Kidney (tissue), 13 donors: ENCODE measurements at regions not wholly inside any gene's neighbourhood (a gene's known extent, or its start where the extent isn't known, plus 50 kb on each side); places are given as distances from the start of the nearest gene placed in this dataset.

Source experiments
- DNase-seq, 5 donors: peaks; one replicate each; pipeline ENCODE4 v3.0.0-alpha.2; 2013 to 2020
- FAIRE-seq: peaks from 2 replicates; lab custom pipeline; 2012; peaks lifted over from hg19 to GRCh38; lab: Jason Lieb, UNC
- H3K27ac ChIP-seq, 2 donors: one replicate each; pipeline ENCODE4 v1.7.0; 2013; ENCODE audit warnings: low read depth in 2 of 2, low read length in 2 of 2, inconsistent platforms in 1 of 2
- H3K27me3 ChIP-seq: one replicate; pipeline ENCODE4 v1.7.1; 2013; ENCODE audit warnings: low read length, inconsistent platforms; ENCODE audit not compliant: control insufficient read depth, insufficient read depth
- H3K36me3 ChIP-seq, 3 donors: one replicate each; pipeline versions ENCODE4 v1.7.0 to v1.7.1; 2013; ENCODE audit warnings: low read length in 3 of 3, control low read depth in 1 of 3, inconsistent platforms in 1 of 3; ENCODE audit not compliant: insufficient read depth in 3 of 3, control insufficient read depth in 2 of 3
- H3K4me1 ChIP-seq, 3 donors: one replicate each; pipeline versions ENCODE4 v1.7.0 to v1.7.1; 2013; ENCODE audit warnings: low read length in 3 of 3, inconsistent platforms in 1 of 3, low read depth in 1 of 3; ENCODE audit not compliant: control insufficient read depth in 2 of 3, insufficient read depth in 2 of 3
- H3K4me3 ChIP-seq, 3 donors: one replicate each; pipeline versions ENCODE4 v1.7.0 to v1.8.1; 2013; ENCODE audit warnings: low read length in 3 of 3, control low read depth in 1 of 3, inconsistent platforms in 1 of 3
- H3K9ac ChIP-seq, 3 donors: one replicate each; pipeline versions ENCODE4 v1.7.0 to v1.7.1; 2013; ENCODE audit warnings: low read length in 3 of 3, control low read depth in 1 of 3, inconsistent platforms in 1 of 3
- H3K9me3 ChIP-seq, 3 donors: one replicate each; pipeline versions ENCODE4 v1.7.0 to v1.7.1; 2013; ENCODE audit warnings: low read length in 3 of 3, control low read depth in 1 of 3, inconsistent platforms in 1 of 3; ENCODE audit not compliant: control insufficient read depth in 2 of 3, insufficient read depth in 1 of 3
- intact Hi-C: fragments of 100-400 bp; cut with DNase I; formaldehyde crosslinking; loops from one replicate; pipeline ENCODE4 v1.11.1; 2022
- TF ChIP-seq, protein P1 (sequence below): IDR thresholded peaks from 3 replicates; pipeline ENCODE4 v1.5.1; 2012; ENCODE audit warnings: mild to moderate bottlenecking, moderate library complexity, borderline replicate concordance; ENCODE audit not compliant: insufficient read depth; ENCODE audit errors: extremely low read depth
- donor health status: control.
- donor health status: control.
- donor health status: control.
- donor health status: control.
- donor health status: control.
- donor health status: DM: yes; HTN: yes; CAD: no.
- donor health status: Normal renal cell carcinoma (clear cell type).

DNA sequence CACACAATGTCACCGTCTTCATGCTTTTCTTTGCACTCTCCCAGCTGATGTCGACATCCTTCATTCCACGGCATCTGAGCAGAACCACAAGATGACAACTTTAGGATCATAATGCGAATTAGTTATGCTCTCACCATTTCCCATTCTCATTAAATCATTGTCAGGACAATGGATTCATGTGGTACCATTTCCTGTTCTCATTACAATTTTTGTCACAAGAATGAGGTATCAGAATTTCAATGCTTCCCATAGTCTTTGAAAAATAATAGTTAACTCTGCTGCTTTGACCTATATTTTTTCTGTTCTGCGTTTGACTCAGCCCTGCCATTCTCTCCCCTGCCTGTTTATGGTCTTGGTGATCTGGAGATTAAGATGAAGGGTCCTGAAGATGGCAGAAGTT lies 175.7 kb upstream of the MDFIC2 start:
- no peaks in the 10 kb centered on the region for H3K36me3 ChIP-seq
- H3K27me3 ChIP-seq = no peaks in the 10 kb centered on the region
- H3K9me3 ChIP-seq = no peaks in the 10 kb centered on the region
- no peak overlapping the region for H3K9ac ChIP-seq
- intact Hi-C loops = no loop called here
- DNase-seq = no peak
- no peak overlapping the region for H3K4me3 ChIP-seq
- TF ChIP-seq, protein P1, sequence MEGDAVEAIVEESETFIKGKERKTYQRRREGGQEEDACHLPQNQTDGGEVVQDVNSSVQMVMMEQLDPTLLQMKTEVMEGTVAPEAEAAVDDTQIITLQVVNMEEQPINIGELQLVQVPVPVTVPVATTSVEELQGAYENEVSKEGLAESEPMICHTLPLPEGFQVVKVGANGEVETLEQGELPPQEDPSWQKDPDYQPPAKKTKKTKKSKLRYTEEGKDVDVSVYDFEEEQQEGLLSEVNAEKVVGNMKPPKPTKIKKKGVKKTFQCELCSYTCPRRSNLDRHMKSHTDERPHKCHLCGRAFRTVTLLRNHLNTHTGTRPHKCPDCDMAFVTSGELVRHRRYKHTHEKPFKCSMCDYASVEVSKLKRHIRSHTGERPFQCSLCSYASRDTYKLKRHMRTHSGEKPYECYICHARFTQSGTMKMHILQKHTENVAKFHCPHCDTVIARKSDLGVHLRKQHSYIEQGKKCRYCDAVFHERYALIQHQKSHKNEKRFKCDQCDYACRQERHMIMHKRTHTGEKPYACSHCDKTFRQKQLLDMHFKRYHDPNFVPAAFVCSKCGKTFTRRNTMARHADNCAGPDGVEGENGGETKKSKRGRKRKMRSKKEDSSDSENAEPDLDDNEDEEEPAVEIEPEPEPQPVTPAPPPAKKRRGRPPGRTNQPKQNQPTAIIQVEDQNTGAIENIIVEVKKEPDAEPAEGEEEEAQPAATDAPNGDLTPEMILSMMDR = no peak
- no peak overlapping the region for H3K27ac ChIP-seq
- no peaks in the 10 kb centered on the region for H3K4me1 ChIP-seq
- no peak for FAIRE-seq

DNA sequence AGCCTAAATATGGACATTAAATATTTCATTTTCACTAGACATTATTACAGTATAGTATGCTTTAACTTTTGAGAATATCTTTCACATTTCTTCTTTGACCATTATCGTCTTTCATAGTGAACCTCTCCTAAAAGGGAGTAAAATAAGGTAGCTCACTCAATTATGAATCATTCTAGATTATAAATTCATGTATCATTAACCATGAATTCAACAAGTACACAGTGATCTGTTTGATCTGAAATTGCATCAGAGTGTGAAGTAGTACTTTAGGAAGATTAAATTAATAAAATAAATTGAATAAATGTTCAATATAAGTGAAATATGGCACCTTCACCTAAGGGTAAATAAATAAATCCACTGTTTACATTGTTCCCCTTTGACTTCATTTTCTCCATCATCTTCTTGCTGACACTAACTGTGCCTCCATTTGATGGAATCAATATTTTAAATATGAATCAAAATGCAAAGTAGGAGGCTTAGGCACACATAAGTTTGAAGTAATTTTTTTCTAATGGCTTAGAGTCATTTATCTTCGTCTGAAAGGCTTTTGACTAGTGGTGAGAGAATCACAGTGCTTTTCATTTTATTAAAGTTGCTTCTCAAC lies 174.1 kb upstream of the MDFIC2 start:
- H3K9ac ChIP-seq = no peak overlapping the region
- no peak overlapping the region for H3K4me3 ChIP-seq
- intact Hi-C loops = no loop called here
- no peak for FAIRE-seq
- TF ChIP-seq, protein P1 = no peak
- no peak overlapping the region for H3K27ac ChIP-seq
- no peaks in the 10 kb centered on the region for H3K4me1 ChIP-seq
- no peak for DNase-seq
- no peaks in the 10 kb centered on the region for H3K36me3 ChIP-seq
- H3K9me3 ChIP-seq = no peaks in the 10 kb centered on the region
- H3K27me3 ChIP-seq = no peaks in the 10 kb centered on the region

DNA sequence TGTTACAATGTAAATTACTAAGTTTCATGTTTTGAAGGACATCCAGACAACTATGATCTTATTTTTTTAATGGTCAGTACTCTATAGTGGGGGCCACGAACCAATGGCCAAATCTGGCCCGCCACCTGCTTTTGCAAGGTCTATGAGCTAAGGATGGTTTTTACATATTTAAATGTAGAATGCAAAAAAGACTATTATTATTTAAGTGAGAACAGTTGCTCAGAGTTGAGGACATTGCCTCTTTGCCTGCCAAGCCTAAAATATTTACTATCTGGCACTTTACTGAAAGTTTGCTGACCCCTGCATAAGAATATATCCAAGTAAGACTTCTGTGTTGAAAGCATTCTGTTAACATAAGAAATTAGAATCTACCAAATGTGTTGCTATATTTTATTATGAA lies 163.7 kb upstream of the MDFIC2 start:
- H3K9ac ChIP-seq = no peak overlapping the region
- no peak overlapping the region for H3K27ac ChIP-seq
- intact Hi-C loops = no loop called here
- H3K9me3 ChIP-seq = peaks cover 0 to 2% (median 0%) of the 10 kb centered on the region in 3 donors
- H3K27me3 ChIP-seq = no peaks in the 10 kb centered on the region
- TF ChIP-seq, protein P1 = no peak
- H3K4me3 ChIP-seq = no peak overlapping the region
- H3K36me3 ChIP-seq = no peaks in the 10 kb centered on the region
- no peaks in the 10 kb centered on the region for H3K4me1 ChIP-seq
- DNase-seq = no peak
- FAIRE-seq = no peak
